ENCODE measurements at regions not wholly inside any gene's neighbourhood (a gene's known extent, or its start where the extent isn't known, plus 50 kb on each side); places are given as distances from the start of the nearest gene placed in this dataset.

DNA sequence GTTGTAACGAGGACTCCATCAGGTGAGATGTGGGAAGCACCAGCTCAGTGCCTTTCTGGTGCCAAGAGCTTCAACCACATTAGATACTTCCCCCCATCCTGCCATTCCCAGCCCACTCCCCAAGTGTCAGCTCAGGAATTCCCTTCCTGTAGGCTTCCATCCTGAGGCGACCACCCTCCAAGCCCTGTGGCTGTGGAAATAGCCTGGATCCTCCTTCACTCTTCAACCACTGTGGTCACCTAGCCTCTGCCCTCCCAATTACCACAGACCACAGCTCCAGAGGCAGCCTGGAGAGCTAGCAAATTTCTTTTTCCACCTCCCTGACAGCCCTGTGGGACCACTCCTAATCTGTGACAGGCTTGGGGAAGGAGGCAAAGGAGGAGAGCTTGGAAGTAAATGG, 219.8 kb upstream of the MAP3K1 start:
- TF ChIP-seq, protein P1, sequence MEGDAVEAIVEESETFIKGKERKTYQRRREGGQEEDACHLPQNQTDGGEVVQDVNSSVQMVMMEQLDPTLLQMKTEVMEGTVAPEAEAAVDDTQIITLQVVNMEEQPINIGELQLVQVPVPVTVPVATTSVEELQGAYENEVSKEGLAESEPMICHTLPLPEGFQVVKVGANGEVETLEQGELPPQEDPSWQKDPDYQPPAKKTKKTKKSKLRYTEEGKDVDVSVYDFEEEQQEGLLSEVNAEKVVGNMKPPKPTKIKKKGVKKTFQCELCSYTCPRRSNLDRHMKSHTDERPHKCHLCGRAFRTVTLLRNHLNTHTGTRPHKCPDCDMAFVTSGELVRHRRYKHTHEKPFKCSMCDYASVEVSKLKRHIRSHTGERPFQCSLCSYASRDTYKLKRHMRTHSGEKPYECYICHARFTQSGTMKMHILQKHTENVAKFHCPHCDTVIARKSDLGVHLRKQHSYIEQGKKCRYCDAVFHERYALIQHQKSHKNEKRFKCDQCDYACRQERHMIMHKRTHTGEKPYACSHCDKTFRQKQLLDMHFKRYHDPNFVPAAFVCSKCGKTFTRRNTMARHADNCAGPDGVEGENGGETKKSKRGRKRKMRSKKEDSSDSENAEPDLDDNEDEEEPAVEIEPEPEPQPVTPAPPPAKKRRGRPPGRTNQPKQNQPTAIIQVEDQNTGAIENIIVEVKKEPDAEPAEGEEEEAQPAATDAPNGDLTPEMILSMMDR (IDR thresholded peaks at IDR 0.05): no peak
- no peak for DNase-seq
- H3K27me3 ChIP-seq: no peaks in the 10 kb centered on the region
- no peak overlapping the region for H3K27ac ChIP-seq
- no peaks in the 10 kb centered on the region for H3K9me3 ChIP-seq
- no peak overlapping the region for H3K4me3 ChIP-seq
- intact Hi-C loops (cut with DNase I): no loop called here
- H3K36me3 ChIP-seq: no peaks in the 10 kb centered on the region
- no peaks in the 10 kb centered on the region for H3K4me1 ChIP-seq
- no peak for ATAC-seq

DNA sequence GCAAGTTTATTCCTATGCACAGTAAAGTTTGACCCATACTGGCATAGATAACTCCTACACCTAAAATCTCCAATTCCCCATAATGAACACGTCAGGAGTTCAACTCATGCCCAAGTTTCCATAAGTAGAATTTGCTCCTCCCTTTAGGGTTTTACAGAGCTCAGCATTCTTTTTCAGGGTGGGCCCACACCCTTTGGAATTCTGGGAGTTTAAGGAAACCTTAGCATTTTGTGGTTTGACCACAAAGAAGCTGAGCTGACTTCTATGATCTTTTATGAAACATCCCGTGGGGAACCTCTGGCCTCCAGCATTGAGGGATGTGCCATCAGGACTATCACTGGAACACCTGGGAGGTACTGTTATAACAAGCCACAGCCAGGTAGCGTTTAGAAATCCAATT, 220.6 kb upstream of the MAP3K1 start:
- Histone ChIP-seq H3K9me3 (no peaks in the 10 kb centered on the region), H3K4me3 (no peak overlapping the region), H3K36me3 (no peaks in the 10 kb centered on the region), H3K4me1 (no peaks in the 10 kb centered on the region), H3K27ac (no peak overlapping the region), H3K27me3 (no peaks in the 10 kb centered on the region)
- intact Hi-C loops (cut with DNase I): no loop called here
- TF ChIP-seq, protein P1 (IDR thresholded peaks at IDR 0.05): no peak
- ATAC-seq (no peak), DNase-seq (no peak)

DNA sequence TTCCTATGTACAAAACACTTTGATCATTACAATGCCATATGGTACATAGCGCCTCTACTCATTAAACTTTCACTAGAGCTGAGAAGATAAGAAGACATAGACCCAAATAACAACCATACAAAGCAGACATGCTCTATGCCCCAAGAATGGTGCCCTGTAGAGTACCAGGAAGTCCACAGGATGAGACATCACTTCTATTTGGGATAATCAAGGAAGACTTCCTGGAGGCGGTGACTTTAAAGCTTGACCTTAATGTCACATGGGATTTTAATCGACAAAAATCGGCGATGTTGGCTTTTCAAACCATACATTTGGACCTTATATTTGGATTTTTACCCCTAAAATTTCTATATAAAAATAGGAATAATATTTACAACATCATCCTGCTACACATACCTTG, 224.3 kb upstream of the MAP3K1 start:
- no peaks in the 10 kb centered on the region for H3K9me3 ChIP-seq
- intact Hi-C loops (cut with DNase I): no loop called here
- peaks cover 6% of the 10 kb centered on the region for H3K4me1 ChIP-seq

DNA sequence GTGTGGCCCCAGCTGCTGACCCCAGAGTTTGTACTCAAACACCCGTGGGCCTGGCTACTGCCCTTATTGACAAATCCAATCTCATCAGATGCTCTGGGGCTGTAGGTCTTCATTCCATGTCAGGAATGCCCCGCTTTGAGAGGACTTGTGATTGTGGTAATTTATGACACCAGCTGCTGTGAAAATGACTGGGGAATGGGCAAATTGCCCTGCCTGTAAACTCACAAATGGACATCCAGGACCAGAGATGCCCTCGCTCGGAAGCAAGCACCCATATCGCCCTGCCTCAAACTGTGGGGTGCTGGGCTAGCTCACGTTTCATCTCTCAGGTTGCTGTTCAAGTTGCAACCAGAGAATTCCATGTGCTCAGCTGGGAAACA, 225.9 kb upstream of the MAP3K1 start:
- H3K36me3 ChIP-seq: no peaks in the 10 kb centered on the region
- no peaks in the 10 kb centered on the region for H3K9me3 ChIP-seq
- no peak overlapping the region for H3K4me3 ChIP-seq
- H3K4me1 ChIP-seq: peaks cover 14% of the 10 kb centered on the region
- DNase-seq (no peak), ATAC-seq (no peak)
- no peak overlapping the region for H3K27ac ChIP-seq
- TF ChIP-seq, protein P1 (IDR thresholded peaks at IDR 0.05): no peak
- H3K27me3 ChIP-seq: no peaks in the 10 kb centered on the region
- intact Hi-C loops (cut with DNase I): no loop called here

More for the DNA sequence above, 224.3 kb upstream of the MAP3K1 start:
- no peak for DNase-seq
- H3K36me3 ChIP-seq: no peaks in the 10 kb centered on the region
- H3K4me3 ChIP-seq: no peak overlapping the region
- TF ChIP-seq, protein P1 (IDR thresholded peaks at IDR 0.05): no peak
- H3K27me3 ChIP-seq: no peaks in the 10 kb centered on the region
- no peak overlapping the region for H3K27ac ChIP-seq
- no peak for ATAC-seq

DNA sequence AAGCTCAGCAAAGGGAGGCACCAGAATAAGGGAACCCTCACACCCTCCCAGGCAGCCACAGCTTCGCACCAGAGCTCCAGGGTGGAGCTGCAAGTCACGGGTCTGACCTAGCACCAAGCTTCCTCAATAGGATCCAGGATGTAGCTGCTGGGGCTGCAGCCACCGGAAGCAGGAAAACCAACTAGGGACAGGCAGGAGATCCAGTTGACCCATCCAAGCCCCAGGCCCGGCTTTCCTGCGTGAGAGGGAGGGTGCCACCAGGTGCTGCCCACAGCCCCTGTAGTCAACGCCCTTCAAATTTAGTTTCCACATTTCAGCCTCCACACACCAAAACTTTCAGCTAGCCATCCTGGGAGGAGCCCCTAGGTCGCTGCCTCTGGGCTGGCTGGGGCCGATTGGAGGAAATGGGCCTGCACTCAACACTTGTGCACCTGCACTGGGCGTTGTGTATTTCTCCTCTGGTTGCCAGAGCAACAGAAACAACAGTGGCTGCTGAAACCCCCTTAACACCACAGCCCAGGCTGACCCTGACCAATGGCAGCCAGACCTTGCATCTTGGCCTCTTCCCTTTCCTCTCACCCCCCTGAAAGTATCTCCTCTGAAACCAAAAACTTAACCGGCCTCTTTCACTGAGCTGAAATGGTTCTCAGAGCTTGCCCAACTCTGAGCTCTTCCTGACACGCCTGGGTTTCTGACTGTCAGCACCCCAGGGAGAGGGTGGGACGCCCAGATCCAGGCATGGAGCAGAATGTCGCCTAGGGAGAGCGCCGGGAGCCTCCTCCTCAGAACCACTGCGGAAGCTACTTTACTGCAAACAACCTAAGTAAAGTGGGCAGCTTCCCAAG, 226.5 kb upstream of the MAP3K1 start:
- TF ChIP-seq, protein P1 (IDR thresholded peaks at IDR 0.05): no peak
- intact Hi-C loops (cut with DNase I): no loop called here
- Histone ChIP-seq H3K4me1 (peaks cover 14% of the 10 kb centered on the region), H3K36me3 (no peaks in the 10 kb centered on the region), H3K27me3 (no peaks in the 10 kb centered on the region), H3K27ac (no peak overlapping the region), H3K4me3 (no peak overlapping the region), H3K9me3 (peaks cover 6% of the 10 kb centered on the region)
- ATAC-seq (peak; percentile 77), DNase-seq (peak; percentile 70)

Data from upper lobe of right lung (tissue), 1 donor.